ACHN (cell line): ENCODE measurements at regions not wholly inside any gene's neighbourhood (a gene's known extent, or its start where the extent isn't known, plus 50 kb on each side); places are given as distances from the start of the nearest gene placed in this dataset.
"Not testable (repeated sequence)": the region's sequence is repeated elsewhere in the genome, so short reads cannot be mapped to it uniquely, and the experiment has no call there.

Source experiments
- DNase-seq: peaks from one replicate; pipeline ENCODE4 v3.0.0-alpha.2; 2015
- in situ Hi-C: cut with HindIII; loops from 2 replicates; pipeline ENCODE4 v1.10.0; 2017; ENCODE audit warnings: low sequenced_read_pairs, low pct_ligation_motif_present, low pct_unique_long_range_greater_than_20kb

GRCh38 chr10:46095943-46096342 lies 49.9 kb upstream of the MSMB start:
- in situ Hi-C loops: not testable (repeated sequence)

GRCh38 chr10:46096446-46096845 lies 50.4 kb upstream of the MSMB start:
- in situ Hi-C loops: no loop called here
- DNase-seq: no peak

More at GRCh38 chr10:46095943-46096342, 49.9 kb upstream of the MSMB start:
- not testable (repeated sequence) for DNase-seq

- in situ Hi-C loops: no loop called here
- no peak for DNase-seq
These were observed 51.0 kb upstream of the MSMB start for GRCh38 chr10:46096909-46097575.

- in situ Hi-C loops: no loop called here
- DNase-seq: no peak
These were observed 51.7 kb upstream of the MSMB start for GRCh38 chr10:46097576-46098317.

- in situ Hi-C loops: no loop called here
- no peak for DNase-seq
These were observed 52.3 kb upstream of the MSMB start for GRCh38 chr10:46098386-46098785.

GRCh38 chr10:46098925-46099324 lies 52.9 kb upstream of the MSMB start:
- in situ Hi-C loops, DNase-seq: not testable (repeated sequence)

- in situ Hi-C loops: no loop called here
- no peak for DNase-seq
These were observed 58.1 kb upstream of the MSMB start for GRCh38 chr10:46104071-46104585.

- in situ Hi-C loops, DNase-seq: not testable (repeated sequence)
These were observed 59.3 kb upstream of the MSMB start for GRCh38 chr10:46105416-46105815.

GRCh38 chr10:46105856-46106409 lies 59.9 kb upstream of the MSMB start:
- in situ Hi-C loops, DNase-seq: not testable (repeated sequence)

- DNase-seq: peak; percentile 45
- in situ Hi-C loops: no loop called here
These were observed 60.6 kb upstream of the MSMB start for GRCh38 chr10:46106410-46107255.

- DNase-seq, in situ Hi-C loops: not testable (repeated sequence)
These were observed 62.1 kb upstream of the MSMB start for GRCh38 chr10:46108158-46108499.

- in situ Hi-C loops, DNase-seq: not testable (repeated sequence)
These were observed 108.2 kb upstream of the MSMB start for GRCh38 chr10:46154271-46154670.

GRCh38 chr10:46154683-46155082 lies 108.6 kb upstream of the MSMB start:
- in situ Hi-C loops, DNase-seq: not testable (repeated sequence)

- DNase-seq, in situ Hi-C loops: not testable (repeated sequence)
These were observed 110.8 kb upstream of the MSMB start for GRCh38 chr10:46156866-46157265.

- in situ Hi-C loops: no loop called here
- DNase-seq: no peak
These were observed 117.1 kb upstream of the ANTXRL start for GRCh38 chr10:46169736-46170135.

- in situ Hi-C loops: no loop called here
- DNase-seq: no peak
These were observed 116.0 kb upstream of the ANTXRL start for GRCh38 chr10:46170789-46171188.

- in situ Hi-C loops: no loop called here
- no peak for DNase-seq
These were observed 115.1 kb upstream of the ANTXRL start for GRCh38 chr10:46171661-46172060.

- in situ Hi-C loops: no loop called here
- DNase-seq: no peak
These were observed 111.5 kb upstream of the ANTXRL start for GRCh38 chr10:46175296-46175695.

GRCh38 chr10:46175831-46176230 lies 111.0 kb upstream of the ANTXRL start:
- in situ Hi-C loops: no loop called here

More at GRCh38 chr10:46175831-46176230, 111.0 kb upstream of the ANTXRL start:
- no peak for DNase-seq
